ENCODE measurements at regions not wholly inside any gene's neighbourhood (a gene's known extent, or its start where the extent isn't known, plus 50 kb on each side); places are given as distances from the start of the nearest gene placed in this dataset.

DNA sequence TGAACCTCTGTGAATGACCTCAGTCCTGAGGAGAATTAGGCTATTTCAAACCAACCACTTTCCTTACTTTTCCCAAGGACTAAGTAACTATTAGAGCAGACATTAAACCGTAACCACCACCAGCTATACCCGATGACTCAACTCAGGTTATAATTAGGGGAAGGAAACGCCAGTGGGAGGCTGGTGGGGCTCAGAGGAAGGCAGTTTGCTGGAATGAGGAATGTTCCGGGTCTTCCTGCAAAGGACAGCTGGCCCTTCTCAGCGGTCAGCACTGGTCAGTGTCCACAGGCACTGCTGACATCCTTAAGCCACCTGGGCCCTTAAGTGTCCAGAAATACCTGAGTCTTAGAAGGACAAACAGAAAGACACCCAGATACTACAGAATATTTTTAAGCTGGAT, 515.2 kb downstream of the MAFB start:
- H3K27me3 Mint-ChIP-seq (ENCODE audit: low read depth): no peaks in the 10 kb centered on the region
- TF ChIP-seq, protein P1, sequence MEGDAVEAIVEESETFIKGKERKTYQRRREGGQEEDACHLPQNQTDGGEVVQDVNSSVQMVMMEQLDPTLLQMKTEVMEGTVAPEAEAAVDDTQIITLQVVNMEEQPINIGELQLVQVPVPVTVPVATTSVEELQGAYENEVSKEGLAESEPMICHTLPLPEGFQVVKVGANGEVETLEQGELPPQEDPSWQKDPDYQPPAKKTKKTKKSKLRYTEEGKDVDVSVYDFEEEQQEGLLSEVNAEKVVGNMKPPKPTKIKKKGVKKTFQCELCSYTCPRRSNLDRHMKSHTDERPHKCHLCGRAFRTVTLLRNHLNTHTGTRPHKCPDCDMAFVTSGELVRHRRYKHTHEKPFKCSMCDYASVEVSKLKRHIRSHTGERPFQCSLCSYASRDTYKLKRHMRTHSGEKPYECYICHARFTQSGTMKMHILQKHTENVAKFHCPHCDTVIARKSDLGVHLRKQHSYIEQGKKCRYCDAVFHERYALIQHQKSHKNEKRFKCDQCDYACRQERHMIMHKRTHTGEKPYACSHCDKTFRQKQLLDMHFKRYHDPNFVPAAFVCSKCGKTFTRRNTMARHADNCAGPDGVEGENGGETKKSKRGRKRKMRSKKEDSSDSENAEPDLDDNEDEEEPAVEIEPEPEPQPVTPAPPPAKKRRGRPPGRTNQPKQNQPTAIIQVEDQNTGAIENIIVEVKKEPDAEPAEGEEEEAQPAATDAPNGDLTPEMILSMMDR (IDR thresholded peaks at IDR 0.05; ENCODE audit: unreplicated experiment): no peak
- H3K4me1 Mint-ChIP-seq: no peaks in the 10 kb centered on the region
- H3K27ac Mint-ChIP-seq: no peak overlapping the region
- H3K4me3 Mint-ChIP-seq: no peak overlapping the region
- peaks cover 4% of the 10 kb centered on the region for H3K9me3 Mint-ChIP-seq
- no peak for DNase-seq (ENCODE audit: low spot score in 2 of 2, unreplicated experiment in 2 of 2)
- no peaks in the 10 kb centered on the region for H3K36me3 Mint-ChIP-seq

- Mint-ChIP-seq H3K27me3 (ENCODE audit: low read depth) (peaks cover 16% of the 10 kb centered on the region), H3K4me3 (no peak overlapping the region), H3K27ac (no peak overlapping the region), H3K36me3 (no peaks in the 10 kb centered on the region), H3K9me3 (no peaks in the 10 kb centered on the region), H3K4me1 (no peaks in the 10 kb centered on the region)
- TF ChIP-seq, protein P1 (IDR thresholded peaks at IDR 0.05; ENCODE audit: unreplicated experiment): no peak
- no peak for DNase-seq (ENCODE audit: low spot score in 2 of 2, unreplicated experiment in 2 of 2)
Measured at GRCh38 chr20:40168981-40169620, 519.9 kb downstream of the MAFB start.

DNA sequence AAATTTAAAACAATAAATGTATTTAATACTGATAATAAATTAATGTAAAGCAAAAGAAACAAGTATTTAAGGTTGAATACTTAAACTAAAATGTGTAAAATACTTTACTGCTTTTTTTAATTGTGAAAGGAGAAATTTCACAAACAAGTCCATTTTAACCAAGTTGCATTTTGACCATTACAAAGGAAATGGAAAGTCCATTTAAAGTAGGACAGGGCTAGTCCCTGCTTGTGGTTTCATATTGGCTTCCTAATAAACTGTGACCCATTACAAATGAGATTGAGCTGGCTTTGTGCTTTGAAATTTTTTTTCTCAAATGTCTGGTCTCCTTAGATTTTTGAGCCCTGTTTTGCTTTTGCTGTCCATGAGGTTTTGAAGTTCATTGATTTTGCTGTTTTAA, 527.6 kb downstream of the MAFB start:
- no peaks in the 10 kb centered on the region for H3K9me3 Mint-ChIP-seq
- TF ChIP-seq, protein P1 (IDR thresholded peaks at IDR 0.05; ENCODE audit: unreplicated experiment): no peak
- H3K36me3 Mint-ChIP-seq: no peaks in the 10 kb centered on the region
- H3K4me1 Mint-ChIP-seq: no peaks in the 10 kb centered on the region
- H3K27me3 Mint-ChIP-seq (ENCODE audit: low read depth): peaks cover 8% of the 10 kb centered on the region
- DNase-seq (ENCODE audit: low spot score in 2 of 2, unreplicated experiment in 2 of 2): no peak
- no peak overlapping the region for H3K27ac Mint-ChIP-seq
- H3K4me3 Mint-ChIP-seq: no peak overlapping the region

DNA sequence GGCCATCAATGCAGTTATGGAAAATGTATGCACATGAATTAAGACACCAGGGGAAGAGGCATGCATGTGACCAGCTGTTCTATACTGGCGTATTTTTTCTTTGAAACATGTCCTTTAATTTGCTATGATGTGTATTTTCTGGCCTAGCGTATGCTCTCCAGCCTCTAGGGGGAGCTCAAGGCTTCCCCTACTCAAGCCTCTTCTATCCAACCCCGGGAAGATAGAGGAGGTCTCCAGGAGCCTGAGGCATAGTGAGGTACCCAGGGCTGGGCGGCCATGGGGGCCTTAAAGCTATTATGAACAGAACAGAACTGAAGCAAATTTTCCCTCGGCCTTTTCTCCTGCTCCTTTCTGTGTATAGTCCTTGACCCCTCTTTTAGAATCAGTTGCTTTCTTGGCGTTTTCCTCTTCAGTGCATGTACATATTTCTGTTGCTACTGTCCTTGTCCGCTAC, 528.9 kb downstream of the MAFB start:
- H3K36me3 Mint-ChIP-seq: no peaks in the 10 kb centered on the region
- H3K9me3 Mint-ChIP-seq: no peaks in the 10 kb centered on the region
- H3K27ac Mint-ChIP-seq: no peak overlapping the region
- peaks cover 3% of the 10 kb centered on the region for H3K27me3 Mint-ChIP-seq (ENCODE audit: low read depth)
- no peak overlapping the region for H3K4me3 Mint-ChIP-seq
- TF ChIP-seq, protein P1 (IDR thresholded peaks at IDR 0.05; ENCODE audit: unreplicated experiment): peak; percentile 49
- DNase-seq (ENCODE audit: low spot score in 2 of 2, unreplicated experiment in 2 of 2): peak in 1 of 2 experiments; percentile 48
- H3K4me1 Mint-ChIP-seq: no peaks in the 10 kb centered on the region

DNA sequence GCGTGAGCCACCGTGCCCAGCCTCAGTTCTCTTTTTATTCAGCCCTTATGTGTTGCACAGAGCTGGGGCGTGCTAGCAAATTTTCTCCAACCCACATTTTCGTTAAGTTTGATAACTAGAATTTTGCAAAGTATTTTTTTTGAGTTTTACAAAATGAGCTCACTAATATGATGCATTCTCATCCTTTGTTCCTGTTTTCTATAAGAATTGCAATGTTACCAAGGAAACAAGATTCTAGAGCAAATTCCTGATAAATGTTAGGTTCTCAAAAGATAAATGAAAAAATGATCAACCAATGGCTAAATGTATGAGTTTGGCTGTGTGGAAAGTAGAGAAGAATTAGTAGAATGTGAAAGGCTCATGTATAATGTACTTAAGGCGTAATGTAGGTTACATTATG, 529.8 kb downstream of the MAFB start:
- H3K4me1 Mint-ChIP-seq: no peaks in the 10 kb centered on the region
- H3K27me3 Mint-ChIP-seq (ENCODE audit: low read depth): no peaks in the 10 kb centered on the region
- no peaks in the 10 kb centered on the region for H3K9me3 Mint-ChIP-seq
- TF ChIP-seq, protein P1 (IDR thresholded peaks at IDR 0.05; ENCODE audit: unreplicated experiment): no peak
- H3K27ac Mint-ChIP-seq: no peak overlapping the region
- no peaks in the 10 kb centered on the region for H3K36me3 Mint-ChIP-seq
- no peak overlapping the region for H3K4me3 Mint-ChIP-seq
- no peak for DNase-seq (ENCODE audit: low spot score in 2 of 2, unreplicated experiment in 2 of 2)

All from mesothelial cell of epicardium (in vitro differentiated cells).